ENCODE measurements at regions not wholly inside any gene's neighbourhood (a gene's known extent, or its start where the extent isn't known, plus 50 kb on each side); places are given as distances from the start of the nearest gene placed in this dataset.

- no peak for DNase-seq (ENCODE audit: low read depth)
These were observed 190.4 kb downstream of the SALL1 start for GRCh38 chr16:50960517-50961202.

- DNase-seq (ENCODE audit: low read depth) = no peak
These were observed 194.0 kb downstream of the SALL1 start for GRCh38 chr16:50957056-50957455.

- no peak for DNase-seq (ENCODE audit: low read depth)
These were observed 194.4 kb downstream of the SALL1 start for GRCh38 chr16:50956637-50957036.

- no peak for DNase-seq (ENCODE audit: low read depth)
These were observed 195.8 kb downstream of the SALL1 start for GRCh38 chr16:50955311-50955710.

GRCh38 chr16:50954469-50954868 is 196.6 kb downstream of the SALL1 start:
- no peak for DNase-seq (ENCODE audit: low read depth)

- no peak for DNase-seq (ENCODE audit: low read depth)
These were observed 197.8 kb downstream of the SALL1 start for GRCh38 chr16:50953290-50953689.

- DNase-seq (ENCODE audit: low read depth) = no peak
These were observed 200.1 kb downstream of the SALL1 start for GRCh38 chr16:50950955-50951354.

- no peak for DNase-seq (ENCODE audit: low read depth)
These were observed 202.7 kb downstream of the SALL1 start for GRCh38 chr16:50948268-50948930.

GRCh38 chr16:50947826-50948225 is 203.2 kb downstream of the SALL1 start:
- no peak for DNase-seq (ENCODE audit: low read depth)

- DNase-seq (ENCODE audit: low read depth) = no peak
These were observed 204.5 kb downstream of the SALL1 start for GRCh38 chr16:50946606-50947005.

- no peak for DNase-seq (ENCODE audit: low read depth)
These were observed 204.2 kb downstream of the CYLD start for GRCh38 chr16:50946098-50946497.

- DNase-seq (ENCODE audit: low read depth) = no peak
These were observed 203.3 kb downstream of the CYLD start for GRCh38 chr16:50945171-50945570.

GRCh38 chr16:50944436-50944835 is 202.6 kb downstream of the CYLD start:
- no peak for DNase-seq (ENCODE audit: low read depth)

GRCh38 chr16:50944033-50944432 is 202.1 kb downstream of the CYLD start:
- DNase-seq (ENCODE audit: low read depth) = no peak

GRCh38 chr16:50942143-50942542 is 200.3 kb downstream of the CYLD start:
- no peak for DNase-seq (ENCODE audit: low read depth)

GRCh38 chr16:50941681-50942080 is 199.8 kb downstream of the CYLD start:
- no peak for DNase-seq (ENCODE audit: low read depth)

- DNase-seq (ENCODE audit: low read depth) = no peak
These were observed 198.5 kb downstream of the CYLD start for GRCh38 chr16:50940275-50940854.

GRCh38 chr16:50939356-50939755 is 197.5 kb downstream of the CYLD start:
- DNase-seq (ENCODE audit: low read depth) = no peak

GRCh38 chr16:50938932-50939331 is 197.0 kb downstream of the CYLD start:
- DNase-seq (ENCODE audit: low read depth) = no peak

GRCh38 chr16:50933262-50933661 is 191.4 kb downstream of the CYLD start:
- no peak for DNase-seq (ENCODE audit: low read depth)

- DNase-seq (ENCODE audit: low read depth) = no peak
These were observed 190.6 kb downstream of the CYLD start for GRCh38 chr16:50932348-50932935.

- no peak for DNase-seq (ENCODE audit: low read depth)
These were observed 186.2 kb downstream of the CYLD start for GRCh38 chr16:50928065-50928464.
